ENCODE measurements at regions not wholly inside any gene's neighbourhood (a gene's known extent, or its start where the extent isn't known, plus 50 kb on each side); places are given as distances from the start of the nearest gene placed in this dataset.
"Not testable (repeated sequence)": the region's sequence is repeated elsewhere in the genome, so short reads cannot be mapped to it uniquely, and the experiment has no call there.

DNA sequence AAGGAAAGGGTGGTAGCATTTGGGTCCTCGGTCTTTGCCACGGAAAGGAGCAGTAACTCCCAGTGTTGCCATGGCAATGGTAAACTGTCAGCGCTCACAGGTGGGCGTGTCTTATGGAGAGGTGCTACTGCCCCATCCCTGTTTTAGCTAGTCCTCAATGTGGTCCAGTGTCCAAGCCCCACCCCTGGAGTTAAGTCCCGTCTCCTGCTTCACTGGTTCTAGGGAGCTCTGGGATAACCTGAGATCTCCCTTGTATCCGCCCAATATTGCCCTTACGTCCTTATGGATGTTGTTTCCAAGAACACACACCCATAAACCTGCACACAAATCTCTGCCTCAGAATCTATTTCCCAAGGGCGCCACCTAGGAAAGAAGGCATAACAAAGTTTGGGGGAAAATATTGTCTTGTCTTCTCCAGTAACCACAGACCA, 64.2 kb downstream of the SPRING1 start:
- DNase-seq, result peak; percentile 75
- no peak overlapping the region for H3K23ac ChIP-seq (ENCODE audit: low read length)
- H2AK5ac ChIP-seq (ENCODE audit: low read length), result no peak overlapping the region
- H3K36me3 ChIP-seq (ENCODE audit: control insufficient read depth, insufficient read depth, low read length), result no peaks in the 10 kb centered on the region
- H3K4me3 ChIP-seq (ENCODE audit: low read length), result no peak overlapping the region
- H3K79me2 ChIP-seq (ENCODE audit: control insufficient read depth, insufficient read depth, low read length), result no peaks in the 10 kb centered on the region
- no peak overlapping the region for H3K4ac ChIP-seq (ENCODE audit: low read depth, low read length)
- no CpG with 5 or more reads among the region's 8 CpGs for WGBS (ENCODE audit: extremely low coverage, insufficient coverage, low lambda C conversion rate)
- no peak overlapping the region for H2BK120ac ChIP-seq (ENCODE audit: low read depth, low read length)
- no peak overlapping the region for H4K5ac ChIP-seq (ENCODE audit: low read length)
- H3K18ac ChIP-seq (ENCODE audit: low read length), result no peak overlapping the region
- H3K27ac ChIP-seq (ENCODE audit: low read depth, low read length), result no peak overlapping the region
- no peak overlapping the region for H3K9ac ChIP-seq (ENCODE audit: low read length)
- no peak overlapping the region for H4K8ac ChIP-seq (ENCODE audit: low read depth, low read length)
- no peaks in the 10 kb centered on the region for H3K4me1 ChIP-seq (ENCODE audit: control insufficient read depth, low read depth, low read length)
- no peak overlapping the region for H3K56ac ChIP-seq (ENCODE audit: low read length)
- H2BK5ac ChIP-seq (ENCODE audit: low read length), result no peak overlapping the region
- no peaks in the 10 kb centered on the region for H3K79me1 ChIP-seq (ENCODE audit: low read length)
- H3K27me3 ChIP-seq (ENCODE audit: insufficient read depth, low read length, poor library complexity), result no peaks in the 10 kb centered on the region
- H2BK15ac ChIP-seq (replicated peaks; ENCODE audit: low read depth), result no peak overlapping the region
- no peak overlapping the region for H3K4me2 ChIP-seq (ENCODE audit: low read length)

DNA sequence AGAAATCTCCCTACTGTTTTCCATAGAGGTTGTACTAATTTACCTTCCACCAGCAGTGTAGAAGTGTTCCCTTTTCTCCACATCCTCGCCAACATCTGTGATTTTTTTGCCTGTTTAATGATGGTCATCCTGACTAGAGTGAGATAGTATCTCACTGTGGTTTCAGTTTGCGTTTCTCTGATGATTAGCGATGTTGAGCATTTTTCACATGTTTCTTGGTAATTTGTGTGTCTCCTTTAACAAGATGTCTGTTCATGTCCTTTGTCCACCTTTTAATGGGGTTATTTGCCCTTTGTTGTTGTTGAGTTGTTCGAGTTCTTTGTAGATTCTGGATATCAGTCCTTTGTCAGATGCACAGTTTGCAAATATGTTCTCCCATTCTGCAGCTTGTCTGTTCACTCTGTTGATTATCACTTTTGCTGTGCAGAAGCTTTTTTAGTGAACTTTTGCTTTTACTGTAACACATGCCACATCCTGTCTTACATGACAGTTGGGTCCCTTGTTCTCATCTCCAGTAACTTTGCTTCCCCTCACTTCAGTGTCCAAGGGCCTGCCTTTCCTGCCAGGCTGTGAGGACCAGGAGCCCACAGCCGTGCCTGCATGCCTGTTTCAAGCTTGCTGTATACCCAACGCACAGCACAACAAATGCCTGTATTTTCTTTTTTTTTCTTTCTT, 64.9 kb downstream of the SPRING1 start:
- Histone ChIP-seq H2BK120ac (ENCODE audit: low read depth, low read length) (no peak overlapping the region), H3K9ac (ENCODE audit: low read length) (no peak overlapping the region), H3K23ac (ENCODE audit: low read length) (no peak overlapping the region), H3K79me1 (ENCODE audit: low read length) (no peaks in the 10 kb centered on the region), H3K27me3 (ENCODE audit: insufficient read depth, low read length, poor library complexity) (no peaks in the 10 kb centered on the region), H3K27ac (ENCODE audit: low read depth, low read length) (no peak overlapping the region), H3K4ac (ENCODE audit: low read depth, low read length) (no peak overlapping the region), H3K36me3 (ENCODE audit: control insufficient read depth, insufficient read depth, low read length) (no peaks in the 10 kb centered on the region), H3K18ac (ENCODE audit: low read length) (no peak overlapping the region), H4K8ac (ENCODE audit: low read depth, low read length) (no peak overlapping the region), H3K56ac (ENCODE audit: low read length) (no peak overlapping the region), H3K79me2 (ENCODE audit: control insufficient read depth, insufficient read depth, low read length) (no peaks in the 10 kb centered on the region), H2BK15ac (replicated peaks; ENCODE audit: low read depth) (no peak overlapping the region), H2AK5ac (ENCODE audit: low read length) (no peak overlapping the region), H4K5ac (ENCODE audit: low read length) (no peak overlapping the region), H3K4me2 (ENCODE audit: low read length) (no peak overlapping the region), H2BK5ac (ENCODE audit: low read length) (no peak overlapping the region), H3K4me1 (ENCODE audit: control insufficient read depth, low read depth, low read length) (no peaks in the 10 kb centered on the region), H3K4me3 (ENCODE audit: low read length) (no peak overlapping the region)
- no peak for DNase-seq
- WGBS (ENCODE audit: extremely low coverage, insufficient coverage, low lambda C conversion rate), result no CpG with 5 or more reads among the region's 6 CpGs

DNA sequence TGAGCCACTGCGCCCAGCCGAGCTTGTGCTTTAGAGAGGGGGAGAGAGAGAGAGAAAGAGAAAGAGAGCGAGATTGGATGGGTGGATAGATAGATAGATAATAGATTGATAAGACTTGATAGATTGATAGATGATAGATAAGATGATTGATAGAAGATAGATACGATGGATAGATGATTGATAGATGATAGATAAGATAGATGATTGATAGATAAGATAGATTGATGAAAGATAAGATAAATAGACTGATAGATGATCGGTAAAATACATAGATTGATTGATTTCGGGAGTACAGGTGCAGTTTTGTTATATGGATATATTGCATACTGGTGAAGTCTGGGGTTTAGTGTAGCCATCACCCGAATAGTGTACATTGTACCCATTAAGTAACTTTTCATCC, 65.9 kb downstream of the SPRING1 start:
- H3K4me3 ChIP-seq (ENCODE audit: low read length), result no peak overlapping the region
- no peaks in the 10 kb centered on the region for H3K79me2 ChIP-seq (ENCODE audit: control insufficient read depth, insufficient read depth, low read length)
- 100% methylated on average over 4 of the region's 7 CpGs for WGBS (ENCODE audit: extremely low coverage, insufficient coverage, low lambda C conversion rate)
- H3K27ac ChIP-seq (ENCODE audit: low read depth, low read length), result no peak overlapping the region
- H4K8ac ChIP-seq (ENCODE audit: low read depth, low read length), result no peak overlapping the region
- DNase-seq, result no peak
- no peak overlapping the region for H3K9ac ChIP-seq (ENCODE audit: low read length)
- no peak overlapping the region for H3K56ac ChIP-seq (ENCODE audit: low read length)
- no peak overlapping the region for H2BK15ac ChIP-seq (replicated peaks; ENCODE audit: low read depth)
- H3K4me2 ChIP-seq (ENCODE audit: low read length), result no peak overlapping the region
- no peaks in the 10 kb centered on the region for H3K4me1 ChIP-seq (ENCODE audit: control insufficient read depth, low read depth, low read length)
- H3K36me3 ChIP-seq (ENCODE audit: control insufficient read depth, insufficient read depth, low read length), result no peaks in the 10 kb centered on the region
- no peak overlapping the region for H4K5ac ChIP-seq (ENCODE audit: low read length)
- H3K79me1 ChIP-seq (ENCODE audit: low read length), result no peaks in the 10 kb centered on the region
- no peak overlapping the region for H3K4ac ChIP-seq (ENCODE audit: low read depth, low read length)
- H2BK120ac ChIP-seq (ENCODE audit: low read depth, low read length), result no peak overlapping the region
- no peak overlapping the region for H2AK5ac ChIP-seq (ENCODE audit: low read length)
- H3K23ac ChIP-seq (ENCODE audit: low read length), result no peak overlapping the region
- H2BK5ac ChIP-seq (ENCODE audit: low read length), result no peak overlapping the region
- no peak overlapping the region for H3K18ac ChIP-seq (ENCODE audit: low read length)
- no peaks in the 10 kb centered on the region for H3K27me3 ChIP-seq (ENCODE audit: insufficient read depth, low read length, poor library complexity)

DNA sequence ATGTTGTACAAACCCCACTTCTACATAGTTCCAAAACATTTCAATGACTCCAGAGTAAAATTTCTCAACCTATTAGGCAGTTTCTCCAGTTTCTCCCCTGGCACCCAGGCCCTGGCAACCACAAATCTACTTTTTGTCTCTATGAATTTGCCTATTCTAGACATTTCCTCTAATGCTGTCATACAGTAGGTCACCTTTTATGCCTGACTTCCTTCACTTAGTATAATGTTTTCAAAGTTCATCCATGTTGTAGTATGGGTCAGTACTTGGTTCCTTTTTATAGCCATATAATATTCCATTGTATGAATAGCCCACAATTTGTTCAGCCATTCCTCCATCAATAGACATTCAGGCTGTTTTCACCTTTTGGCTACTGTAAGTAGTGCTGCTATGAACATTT, 67.0 kb downstream of the SPRING1 start:
- Histone ChIP-seq H3K18ac (ENCODE audit: low read length) (no peak overlapping the region), H3K4me2 (ENCODE audit: low read length) (no peak overlapping the region), H3K23ac (ENCODE audit: low read length) (no peak overlapping the region), H3K27ac (ENCODE audit: low read depth, low read length) (no peak overlapping the region), H3K56ac (ENCODE audit: low read length) (no peak overlapping the region), H3K4ac (ENCODE audit: low read depth, low read length) (no peak overlapping the region), H2BK120ac (ENCODE audit: low read depth, low read length) (no peak overlapping the region), H2BK15ac (replicated peaks; ENCODE audit: low read depth) (no peak overlapping the region), H3K79me1 (ENCODE audit: low read length) (no peaks in the 10 kb centered on the region), H4K8ac (ENCODE audit: low read depth, low read length) (no peak overlapping the region), H3K79me2 (ENCODE audit: control insufficient read depth, insufficient read depth, low read length) (no peaks in the 10 kb centered on the region), H3K36me3 (ENCODE audit: control insufficient read depth, insufficient read depth, low read length) (no peaks in the 10 kb centered on the region), H2BK5ac (ENCODE audit: low read length) (no peak overlapping the region), H4K5ac (ENCODE audit: low read length) (no peak overlapping the region), H3K4me3 (ENCODE audit: low read length) (no peak overlapping the region), H3K9ac (ENCODE audit: low read length) (no peak overlapping the region), H3K4me1 (ENCODE audit: control insufficient read depth, low read depth, low read length) (no peaks in the 10 kb centered on the region), H2AK5ac (ENCODE audit: low read length) (no peak overlapping the region), H3K27me3 (ENCODE audit: insufficient read depth, low read length, poor library complexity) (no peaks in the 10 kb centered on the region)
- DNase-seq, result no peak

DNA sequence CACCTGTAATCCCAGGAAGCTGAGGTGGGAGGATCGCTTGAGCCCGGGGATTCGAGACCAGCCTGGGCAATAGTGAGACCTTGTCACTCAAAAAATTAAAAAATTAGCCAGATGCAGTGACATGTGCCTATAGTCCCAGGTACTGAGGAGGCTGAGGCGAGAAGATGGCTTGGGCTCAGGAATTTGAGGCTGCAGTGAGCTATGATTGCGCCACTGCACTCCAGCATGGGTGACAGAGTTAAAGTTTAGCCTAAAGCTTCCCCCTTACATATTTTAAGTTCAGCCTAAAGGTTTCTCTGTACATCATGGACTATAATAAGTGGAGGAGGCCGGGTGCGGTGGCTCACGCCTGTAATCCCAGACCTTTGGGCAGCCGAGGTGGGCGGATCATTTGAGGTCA, 70.1 kb downstream of the SPRING1 start:
- no peaks in the 10 kb centered on the region for H3K4me1 ChIP-seq (ENCODE audit: control insufficient read depth, low read depth, low read length)
- H3K18ac ChIP-seq (ENCODE audit: low read length), result no peak overlapping the region
- WGBS (ENCODE audit: extremely low coverage, insufficient coverage, low lambda C conversion rate), result no CpG with 5 or more reads among the region's 10 CpGs
- H3K4me2 ChIP-seq (ENCODE audit: low read length), result no peak overlapping the region
- no peak overlapping the region for H4K8ac ChIP-seq (ENCODE audit: low read depth, low read length)
- DNase-seq, result no peak
- H3K9ac ChIP-seq (ENCODE audit: low read length), result no peak overlapping the region
- no peak overlapping the region for H3K4ac ChIP-seq (ENCODE audit: low read depth, low read length)
- H3K27ac ChIP-seq (ENCODE audit: low read depth, low read length), result no peak overlapping the region
- no peaks in the 10 kb centered on the region for H3K36me3 ChIP-seq (ENCODE audit: control insufficient read depth, insufficient read depth, low read length)
- H2AK5ac ChIP-seq (ENCODE audit: low read length), result no peak overlapping the region
- H2BK15ac ChIP-seq (replicated peaks; ENCODE audit: low read depth), result no peak overlapping the region
- no peaks in the 10 kb centered on the region for H3K79me1 ChIP-seq (ENCODE audit: low read length)
- no peaks in the 10 kb centered on the region for H3K27me3 ChIP-seq (ENCODE audit: insufficient read depth, low read length, poor library complexity)
- H3K56ac ChIP-seq (ENCODE audit: low read length), result no peak overlapping the region
- H2BK5ac ChIP-seq (ENCODE audit: low read length), result no peak overlapping the region
- no peak overlapping the region for H4K5ac ChIP-seq (ENCODE audit: low read length)
- no peaks in the 10 kb centered on the region for H3K79me2 ChIP-seq (ENCODE audit: control insufficient read depth, insufficient read depth, low read length)
- H3K23ac ChIP-seq (ENCODE audit: low read length), result no peak overlapping the region
- H2BK120ac ChIP-seq (ENCODE audit: low read depth, low read length), result no peak overlapping the region
- H3K4me3 ChIP-seq (ENCODE audit: low read length), result no peak overlapping the region

DNA sequence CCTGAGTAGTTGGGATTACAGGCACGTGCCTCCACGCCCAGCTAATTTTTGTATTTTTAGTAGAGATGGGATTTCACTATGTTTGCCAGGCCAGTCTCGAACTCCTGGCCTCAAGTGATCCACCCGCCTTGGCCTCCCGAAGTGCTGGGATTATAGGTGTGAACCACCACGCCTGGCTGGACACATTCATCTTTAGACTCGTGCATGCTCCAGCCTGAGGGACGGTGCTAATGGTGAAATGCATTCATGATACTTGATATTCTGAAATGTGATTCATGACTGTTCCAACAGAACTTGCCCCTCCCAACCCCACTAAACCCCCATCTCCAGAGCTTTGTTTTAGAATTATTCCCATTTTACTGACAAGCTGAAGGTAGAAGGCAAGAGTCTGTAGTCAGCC, 71.0 kb downstream of the SPRING1 start:
- H3K79me1 ChIP-seq (ENCODE audit: low read length); H4K8ac ChIP-seq (ENCODE audit: low read depth, low read length); H3K56ac ChIP-seq (ENCODE audit: low read length); H2BK15ac ChIP-seq (replicated peaks; ENCODE audit: low read depth); H3K27me3 ChIP-seq (ENCODE audit: insufficient read depth, low read length, poor library complexity); H3K27ac ChIP-seq (ENCODE audit: low read depth, low read length); H3K79me2 ChIP-seq (ENCODE audit: control insufficient read depth, insufficient read depth, low read length); H3K4me3 ChIP-seq (ENCODE audit: low read length); H4K5ac ChIP-seq (ENCODE audit: low read length); H2BK120ac ChIP-seq (ENCODE audit: low read depth, low read length); H3K4me1 ChIP-seq (ENCODE audit: control insufficient read depth, low read depth, low read length); H3K18ac ChIP-seq (ENCODE audit: low read length); DNase-seq; H3K36me3 ChIP-seq (ENCODE audit: control insufficient read depth, insufficient read depth, low read length); H2AK5ac ChIP-seq (ENCODE audit: low read length); H2BK5ac ChIP-seq (ENCODE audit: low read length); H3K23ac ChIP-seq (ENCODE audit: low read length); H3K9ac ChIP-seq (ENCODE audit: low read length); H3K4me2 ChIP-seq (ENCODE audit: low read length); H3K4ac ChIP-seq (ENCODE audit: low read depth, low read length): not testable (repeated sequence)
- no CpG with 5 or more reads among the region's 8 CpGs for WGBS (ENCODE audit: extremely low coverage, insufficient coverage, low lambda C conversion rate)

All from mesendoderm (in vitro differentiated cells).